SK-N-SH (cell line): ENCODE measurements at regions not wholly inside any gene's neighbourhood (a gene's known extent, or its start where the extent isn't known, plus 50 kb on each side); places are given as distances from the start of the nearest gene placed in this dataset.

ENCODE experiments used
- CTCF ChIA-PET: fragments of 300-600, 350-600 bp; formaldehyde crosslinking; extraction: SDS; loops from one replicate; lab custom pipeline; 2021; lab: Yijun Ruan, JAX
- POLR2A ChIA-PET: fragments of 350-600 bp; sonication (Branson Sonifier 250); formaldehyde crosslinking; extraction: SDS; loops from one replicate; lab custom pipeline; 2020; ENCODE audit warnings: antibody characterized with exemption, inconsistent platforms; lab: Yijun Ruan, JAX
- DNase-seq: peaks from one replicate; pipeline ENCODE4 v3.0.0; 2012
- H2AFZ ChIP-seq: fragments of 200-600 bp; sonication (generic); 2 replicates; pipeline ENCODE4 v1.8.1; 2016; ENCODE audit warnings: antibody characterized with exemption, mild to moderate bottlenecking, low read depth
- H3F3A ChIP-seq: fragments of 200-600 bp; sonication (generic); replicated peaks from 2 replicates; pipeline ENCODE3; 2016; ENCODE audit warnings: antibody characterized with exemption, mild to moderate bottlenecking; ENCODE audit not compliant: insufficient read depth
- H3K27ac ChIP-seq, 2 experiments: fragments of 200-500 bp in 1 of 2; fragments of 200-600 bp in 1 of 2; sonication (Bioruptor generic) in 1 of 2; sonication (generic), shearing (Covaris generic) in 1 of 2; 2 replicates each; pipeline versions ENCODE4 v1.5.1 to v1.6.1; 2014 to 2016; ENCODE audit warnings: low read depth in 2 of 2, inconsistent platforms in 1 of 2, low read length in 1 of 2, mild to moderate bottlenecking in 1 of 2, mixed read lengths in 1 of 2
- H3K27me3 ChIP-seq: fragments of 200-600 bp; sonication (generic), shearing (Covaris generic); 2 replicates; pipeline ENCODE4 v1.6.1; 2016; ENCODE audit warnings: mixed run types; ENCODE audit not compliant: insufficient read depth
- H3K36me3 ChIP-seq, 2 experiments: fragments of 200-500 bp in 1 of 2; fragments of 200-600 bp in 1 of 2; sonication (Bioruptor generic) in 1 of 2; sonication (generic) in 1 of 2; replicated peaks in 1 of 2; 2 replicates each; pipeline versions ENCODE3 to v1.5.1; 2014 to 2016; ENCODE audit warnings: low read length in 1 of 2, mild to moderate bottlenecking in 1 of 2; ENCODE audit not compliant: insufficient read depth in 2 of 2, control insufficient read depth in 1 of 2
- H3K4me1 ChIP-seq, 2 experiments: fragments of 200-500 bp in 1 of 2; fragments of 200-600 bp in 1 of 2; sonication (Bioruptor generic) in 1 of 2; sonication (generic), shearing (Covaris generic) in 1 of 2; 2 replicates each; pipeline versions ENCODE4 v1.5.1 to v1.6.1; 2014 to 2016; ENCODE audit warnings: low read depth in 1 of 2, low read length in 1 of 2, mixed run types in 1 of 2; ENCODE audit not compliant: insufficient read depth in 2 of 2, control insufficient read depth in 1 of 2
- H3K4me2 ChIP-seq: fragments of 200-600 bp; sonication (generic), shearing (Covaris generic); 2 replicates; pipeline ENCODE4 v1.6.1; 2017; ENCODE audit warnings: mixed run types
- H3K4me3 ChIP-seq, 2 experiments: fragments of 200-500 bp in 1 of 2; fragments of 200-600 bp in 1 of 2; sonication (Bioruptor generic) in 1 of 2; sonication (generic), shearing (Covaris generic) in 1 of 2; 2 replicates each; pipeline versions ENCODE4 v1.5.1 to v1.8.1; 2014 to 2016; ENCODE audit warnings: low read depth in 2 of 2, inconsistent platforms in 1 of 2, low read length in 1 of 2, mild to moderate bottlenecking in 1 of 2, mixed read lengths in 1 of 2, moderate library complexity in 1 of 2
- H3K79me2 ChIP-seq: fragments of 200-600 bp; sonication (generic); 2 replicates; pipeline ENCODE4 v1.8.1; 2017; ENCODE audit warnings: mild to moderate bottlenecking; ENCODE audit not compliant: insufficient read depth
- H3K9ac ChIP-seq: fragments of 200-600 bp; sonication (generic); 2 replicates; pipeline ENCODE4 v1.6.1; 2017; ENCODE audit warnings: mixed run types
- H3K9me2 ChIP-seq: fragments of 200-600 bp; sonication (generic); 2 replicates; pipeline ENCODE4 v1.6.1; 2017; ENCODE audit warnings: mixed run types
- H3K9me3 ChIP-seq: fragments of 200-600 bp; sonication (generic); 2 replicates; pipeline ENCODE4 v1.6.1; 2017; ENCODE audit warnings: mixed run types, mild to moderate bottlenecking, moderate library complexity
- H4K20me1 ChIP-seq: fragments of 200-600 bp; sonication (generic); 2 replicates; pipeline ENCODE4 v1.6.1; 2017; ENCODE audit warnings: mild to moderate bottlenecking, mixed run types; ENCODE audit not compliant: insufficient read depth
- ELF1 ChIP-seq: IDR thresholded peaks from 2 replicates; pipeline ENCODE4 v1.4.0; 2012
- EP300 ChIP-seq, 2 experiments: IDR thresholded peaks; 2 replicates each; pipeline versions ENCODE4 v1.4.0 to v1.6.1; 2012; ENCODE audit warnings: borderline replicate concordance in 1 of 2, low read depth in 1 of 2, low read length in 1 of 2
- JUND ChIP-seq: IDR thresholded peaks from 2 replicates; pipeline ENCODE4 v1.4.0; 2012
- RAD21 ChIP-seq: IDR thresholded peaks from 2 replicates; pipeline ENCODE4 v1.6.1; 2012; ENCODE audit warnings: mild to moderate bottlenecking, low read length
- RCOR1 ChIP-seq: fragments of 150-350 bp; IDR thresholded peaks from 2 replicates; pipeline ENCODE4 v1.6.1; 2017; ENCODE audit warnings: antibody characterized with exemption, low read length
- RFX5 ChIP-seq: IDR thresholded peaks from 2 replicates; pipeline ENCODE4 v1.6.1; 2012; ENCODE audit warnings: mild to moderate bottlenecking, improper control_type of control experiment, low read length
- SIN3A ChIP-seq: IDR thresholded peaks from 2 replicates; pipeline ENCODE4 v1.6.1; 2012; ENCODE audit warnings: low read depth, mild to moderate bottlenecking, low read length, moderate library complexity, borderline replicate concordance
- TAF1 ChIP-seq: IDR thresholded peaks from 2 replicates; pipeline ENCODE4 v1.6.1; 2012; ENCODE audit warnings: low read depth, mild to moderate bottlenecking, low read length, moderate library complexity, borderline replicate concordance
- TCF12 ChIP-seq: IDR thresholded peaks from 2 replicates; pipeline ENCODE4 v1.4.0; 2012
- WGBS: methylation state at CpG from one replicate; pipeline ENCODE4 v1.1.6; 2017; ENCODE audit warnings: low lambda C conversion rate; 5-methylcytosine and 5-hydroxymethylcytosine counted together
- TF ChIP-seq, protein P1 (sequence below): IDR thresholded peaks from 2 replicates; pipeline ENCODE4; 2012
- TF ChIP-seq, protein P2 (sequence below): IDR thresholded peaks from 2 replicates; pipeline ENCODE4 v1.6.1; 2012; ENCODE audit warnings: mild to moderate bottlenecking, low read depth, low read length, moderate library complexity

DNA sequence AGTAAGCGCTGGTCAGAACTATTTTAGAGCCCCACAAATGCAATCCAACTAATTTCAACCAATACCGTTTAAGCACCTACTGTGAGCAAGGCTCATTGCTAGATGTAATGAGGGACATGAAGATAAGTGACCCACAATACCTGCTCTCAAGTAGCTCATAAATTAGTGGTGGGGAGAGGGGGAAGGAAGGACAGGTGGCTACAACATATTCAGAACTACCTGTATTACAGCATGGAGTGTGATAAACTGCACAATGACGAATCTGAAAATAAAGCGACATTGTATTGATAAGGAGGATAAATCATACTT, 311.6 kb upstream of the DIAPH2 start:
- no peak for TF ChIP-seq EP300 (IDR thresholded peaks at IDR 0.05; ENCODE audit: borderline replicate concordance in 1 of 2, low read depth in 1 of 2, low read length in 1 of 2)
- no peak for TF ChIP-seq JUND
- TF ChIP-seq, all 33 proteins: peak for 0
- no peak overlapping the region for H2AFZ ChIP-seq
- no peak for DNase-seq
- H3K27ac ChIP-seq: no peak overlapping the region
- no peaks in the 10 kb centered on the region for H4K20me1 ChIP-seq
- no peaks in the 10 kb centered on the region for H3K36me3 ChIP-seq
- no peaks in the 10 kb centered on the region for H3F3A ChIP-seq
- no peaks in the 10 kb centered on the region for H3K9me2 ChIP-seq
- H3K79me2 ChIP-seq: no peaks in the 10 kb centered on the region
- no peaks in the 10 kb centered on the region for H3K9me3 ChIP-seq
- H3K9ac ChIP-seq: no peak overlapping the region
- no peak overlapping the region for H3K4me2 ChIP-seq
- peaks cover 0 to 2% of the 10 kb centered on the region in 2 experiments; a peak in 1 of 4 replicates for H3K4me1 ChIP-seq
- CTCF ChIA-PET: interaction anchor here (0.8 to 2.5 kb wide), 6 partner anchors 14 to 398 kb away, joined by 3 to 8 read pairs (median 4); no protein-coding TSS in a partner anchor
- H3K4me3 ChIP-seq: no peak overlapping the region
- POLR2A ChIA-PET: no interaction called here
- 24% methylated on average over 4 of the region's 4 CpGs for WGBS
- H3K27me3 ChIP-seq: no peaks in the 10 kb centered on the region

DNA sequence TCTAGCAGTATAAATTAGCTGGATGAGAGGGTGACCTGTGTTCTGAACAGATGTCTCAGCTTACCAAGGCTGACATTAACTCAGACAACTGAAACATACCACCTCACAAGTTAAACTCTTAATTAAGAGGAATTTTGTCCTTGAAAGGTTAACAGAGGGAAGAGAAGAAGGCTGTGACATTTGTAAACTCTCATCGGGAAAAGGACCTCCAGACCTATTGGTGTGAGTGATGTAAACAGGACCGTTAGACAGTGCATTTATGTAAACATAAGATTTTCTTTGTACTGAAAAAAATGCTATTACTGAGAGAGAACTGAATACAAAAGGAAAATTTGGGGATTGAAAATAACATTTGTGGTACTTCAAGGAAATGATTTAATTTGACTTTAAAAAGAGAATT, 308.4 kb upstream of the DIAPH2 start:
- H3K27ac ChIP-seq: no peak overlapping the region
- H2AFZ ChIP-seq: no peak overlapping the region
- no peaks in the 10 kb centered on the region for H4K20me1 ChIP-seq
- no peaks in the 10 kb centered on the region for H3K36me3 ChIP-seq
- H3K4me3 ChIP-seq: no peak overlapping the region
- no peak overlapping the region for H3K9ac ChIP-seq
- H3K79me2 ChIP-seq: no peaks in the 10 kb centered on the region
- H3K9me2 ChIP-seq: no peaks in the 10 kb centered on the region; the same call in 1 of the 2 replicates
- TF ChIP-seq TAF1: no peak
- TF ChIP-seq, protein P1, sequence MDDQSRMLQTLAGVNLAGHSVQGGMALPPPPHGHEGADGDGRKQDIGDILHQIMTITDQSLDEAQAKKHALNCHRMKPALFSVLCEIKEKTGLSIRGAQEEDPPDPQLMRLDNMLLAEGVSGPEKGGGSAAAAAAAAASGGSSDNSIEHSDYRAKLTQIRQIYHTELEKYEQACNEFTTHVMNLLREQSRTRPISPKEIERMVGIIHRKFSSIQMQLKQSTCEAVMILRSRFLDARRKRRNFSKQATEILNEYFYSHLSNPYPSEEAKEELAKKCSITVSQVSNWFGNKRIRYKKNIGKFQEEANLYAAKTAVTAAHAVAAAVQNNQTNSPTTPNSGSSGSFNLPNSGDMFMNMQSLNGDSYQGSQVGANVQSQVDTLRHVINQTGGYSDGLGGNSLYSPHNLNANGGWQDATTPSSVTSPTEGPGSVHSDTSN: no peak
- no peak for TF ChIP-seq SIN3A
- no peak for TF ChIP-seq RAD21
- TF ChIP-seq TCF12: no peak
- no peak for TF ChIP-seq RCOR1
- TF ChIP-seq ELF1: no peak
- TF ChIP-seq, protein P2, sequence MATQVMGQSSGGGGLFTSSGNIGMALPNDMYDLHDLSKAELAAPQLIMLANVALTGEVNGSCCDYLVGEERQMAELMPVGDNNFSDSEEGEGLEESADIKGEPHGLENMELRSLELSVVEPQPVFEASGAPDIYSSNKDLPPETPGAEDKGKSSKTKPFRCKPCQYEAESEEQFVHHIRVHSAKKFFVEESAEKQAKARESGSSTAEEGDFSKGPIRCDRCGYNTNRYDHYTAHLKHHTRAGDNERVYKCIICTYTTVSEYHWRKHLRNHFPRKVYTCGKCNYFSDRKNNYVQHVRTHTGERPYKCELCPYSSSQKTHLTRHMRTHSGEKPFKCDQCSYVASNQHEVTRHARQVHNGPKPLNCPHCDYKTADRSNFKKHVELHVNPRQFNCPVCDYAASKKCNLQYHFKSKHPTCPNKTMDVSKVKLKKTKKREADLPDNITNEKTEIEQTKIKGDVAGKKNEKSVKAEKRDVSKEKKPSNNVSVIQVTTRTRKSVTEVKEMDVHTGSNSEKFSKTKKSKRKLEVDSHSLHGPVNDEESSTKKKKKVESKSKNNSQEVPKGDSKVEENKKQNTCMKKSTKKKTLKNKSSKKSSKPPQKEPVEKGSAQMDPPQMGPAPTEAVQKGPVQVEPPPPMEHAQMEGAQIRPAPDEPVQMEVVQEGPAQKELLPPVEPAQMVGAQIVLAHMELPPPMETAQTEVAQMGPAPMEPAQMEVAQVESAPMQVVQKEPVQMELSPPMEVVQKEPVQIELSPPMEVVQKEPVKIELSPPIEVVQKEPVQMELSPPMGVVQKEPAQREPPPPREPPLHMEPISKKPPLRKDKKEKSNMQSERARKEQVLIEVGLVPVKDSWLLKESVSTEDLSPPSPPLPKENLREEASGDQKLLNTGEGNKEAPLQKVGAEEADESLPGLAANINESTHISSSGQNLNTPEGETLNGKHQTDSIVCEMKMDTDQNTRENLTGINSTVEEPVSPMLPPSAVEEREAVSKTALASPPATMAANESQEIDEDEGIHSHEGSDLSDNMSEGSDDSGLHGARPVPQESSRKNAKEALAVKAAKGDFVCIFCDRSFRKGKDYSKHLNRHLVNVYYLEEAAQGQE: no peak
- TF ChIP-seq RFX5: no peak
- TF ChIP-seq, all 33 proteins: peak for 0
- H3K4me1 ChIP-seq: peaks cover 0 to 2% of the 10 kb centered on the region in 2 experiments; a peak in 2 of 4 replicates
- CTCF ChIA-PET: no interaction called here
- H3F3A ChIP-seq: no peaks in the 10 kb centered on the region
- H3K27me3 ChIP-seq: no peaks in the 10 kb centered on the region
- no peak for DNase-seq
- POLR2A ChIA-PET: no interaction called here
- no peaks in the 10 kb centered on the region for H3K9me3 ChIP-seq
- no peak overlapping the region for H3K4me2 ChIP-seq
- WGBS: 23% methylated on average over 2 of the region's 2 CpGs
